IPS-18c (cell line): ENCODE measurements at regions not wholly inside any gene's neighbourhood (a gene's known extent, or its start where the extent isn't known, plus 50 kb on each side); places are given as distances from the start of the nearest gene placed in this dataset.
"Not testable (repeated sequence)": the region's sequence is repeated elsewhere in the genome, so short reads cannot be mapped to it uniquely, and the experiment has no call there.

Experiments
- H3K4me3 ChIP-seq: 2 replicates; pipeline ENCODE4 v1.7.0; 2013; ENCODE audit warnings: low read depth, mild to moderate bottlenecking, low read length, moderate library complexity; ENCODE audit not compliant: insufficient read depth
- H3K9me3 ChIP-seq: one replicate; pipeline ENCODE4 v1.6.1; 2013; ENCODE audit warnings: mild to moderate bottlenecking, low read length, moderate library complexity; ENCODE audit not compliant: control insufficient read depth, insufficient read depth

DNA sequence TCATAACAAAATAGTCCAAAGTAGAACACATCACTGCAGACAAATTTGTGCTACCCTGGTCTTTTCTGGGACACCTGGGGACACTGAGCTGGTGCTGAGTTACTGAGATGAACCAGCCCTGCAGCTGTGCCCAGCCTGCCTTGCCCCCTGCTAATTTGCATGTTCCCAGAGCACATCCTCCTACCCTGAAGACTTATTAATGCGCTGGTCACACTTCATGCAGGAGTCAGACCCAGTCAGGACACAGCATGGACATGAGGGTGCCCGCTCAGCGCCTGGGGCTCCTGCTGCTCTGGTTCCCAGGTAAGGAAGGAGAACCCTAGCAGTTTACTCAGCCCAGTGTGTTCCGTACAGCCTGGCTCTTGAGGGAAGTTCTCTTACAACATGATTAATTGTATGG is 1518.3 kb downstream of the RPIA start:
- no peak overlapping the region for H3K4me3 ChIP-seq
- H3K9me3 ChIP-seq, result no peaks in the 10 kb centered on the region

GRCh38 chr2:90215880-90216279 is 1524.4 kb downstream of the RPIA start:
- H3K4me3 ChIP-seq, H3K9me3 ChIP-seq: not testable (repeated sequence)

GRCh38 chr2:90216801-90217200 is 1525.3 kb downstream of the RPIA start:
- H3K4me3 ChIP-seq, H3K9me3 ChIP-seq: not testable (repeated sequence)

DNA sequence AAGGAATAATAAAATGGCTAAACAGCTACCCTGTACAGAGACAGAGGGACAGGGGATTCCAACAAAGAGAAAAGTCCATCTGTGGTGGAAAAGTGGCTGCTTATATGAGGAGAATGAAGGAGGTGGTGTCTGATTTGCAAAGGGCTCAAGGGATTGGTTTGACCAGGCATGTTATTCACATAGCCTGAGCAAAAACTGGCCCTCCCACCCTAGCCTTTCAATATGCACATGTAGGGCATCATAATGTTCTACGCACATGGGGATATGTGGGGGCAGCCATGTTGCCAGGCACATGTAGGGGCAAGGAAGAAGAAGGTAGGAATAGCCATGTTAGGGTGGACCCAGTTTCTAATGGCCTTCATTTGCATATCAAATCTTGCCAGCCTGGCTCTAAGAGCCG is 1527.1 kb downstream of the RPIA start:
- H3K9me3 ChIP-seq, H3K4me3 ChIP-seq: not testable (repeated sequence)

DNA sequence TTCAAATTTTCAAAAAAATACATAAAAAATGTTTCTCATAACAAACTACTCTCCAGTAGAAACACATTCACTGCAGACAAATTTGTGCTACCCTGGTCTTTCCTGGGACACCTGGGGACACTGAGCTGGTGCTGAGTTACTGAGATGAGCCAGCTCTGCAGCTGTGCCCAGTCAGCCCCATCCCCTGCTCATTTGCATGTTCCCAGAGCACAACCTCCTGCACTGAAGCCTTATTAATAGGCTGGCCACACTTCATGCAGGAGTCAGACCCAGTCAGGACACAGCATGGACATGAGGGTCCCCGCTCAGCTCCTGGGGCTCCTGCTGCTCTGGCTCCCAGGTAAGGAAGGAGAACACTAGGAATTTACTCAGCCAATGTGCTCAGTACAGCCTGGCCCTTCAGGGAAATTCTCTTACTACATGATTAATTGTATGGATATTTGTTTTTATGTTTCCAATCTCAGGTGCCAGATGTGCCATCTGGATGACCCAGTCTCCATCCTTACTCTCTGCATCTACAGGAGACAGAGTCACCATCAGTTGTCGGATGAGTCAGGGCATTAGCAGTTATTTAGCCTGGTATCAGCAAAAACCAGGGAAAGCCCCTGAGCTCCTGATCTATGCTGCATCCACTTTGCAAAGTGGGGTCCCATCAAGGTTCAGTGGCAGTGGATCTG is 1529.3 kb downstream of the RPIA start:
- not testable (repeated sequence) for H3K9me3 ChIP-seq, H3K4me3 ChIP-seq

- Histone ChIP-seq H3K4me3 (no peak overlapping the region), H3K9me3 (no peaks in the 10 kb centered on the region)
Observed at GRCh38 chr2:90221300-90221651, 1529.8 kb downstream of the RPIA start.

DNA sequence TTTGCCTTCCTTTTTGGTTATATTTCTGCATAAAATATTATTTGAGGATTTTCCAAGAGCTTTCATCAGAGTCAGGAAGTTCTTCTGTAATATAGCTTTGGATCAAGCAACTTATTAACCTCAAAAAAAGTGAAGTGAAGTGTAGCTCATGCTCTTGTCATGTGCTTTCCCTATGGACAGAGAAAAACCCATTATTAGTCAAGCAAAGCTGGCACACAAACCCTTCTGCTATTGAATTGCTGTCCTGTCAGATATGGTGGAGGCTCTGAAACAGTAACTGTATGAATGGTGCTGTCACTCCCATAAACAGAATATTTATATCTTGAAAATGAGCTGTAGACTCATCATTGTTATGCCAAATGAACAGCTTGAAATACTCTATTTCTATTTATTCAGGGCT is 1533.3 kb downstream of the RPIA start:
- not testable (repeated sequence) for H3K4me3 ChIP-seq, H3K9me3 ChIP-seq

DNA sequence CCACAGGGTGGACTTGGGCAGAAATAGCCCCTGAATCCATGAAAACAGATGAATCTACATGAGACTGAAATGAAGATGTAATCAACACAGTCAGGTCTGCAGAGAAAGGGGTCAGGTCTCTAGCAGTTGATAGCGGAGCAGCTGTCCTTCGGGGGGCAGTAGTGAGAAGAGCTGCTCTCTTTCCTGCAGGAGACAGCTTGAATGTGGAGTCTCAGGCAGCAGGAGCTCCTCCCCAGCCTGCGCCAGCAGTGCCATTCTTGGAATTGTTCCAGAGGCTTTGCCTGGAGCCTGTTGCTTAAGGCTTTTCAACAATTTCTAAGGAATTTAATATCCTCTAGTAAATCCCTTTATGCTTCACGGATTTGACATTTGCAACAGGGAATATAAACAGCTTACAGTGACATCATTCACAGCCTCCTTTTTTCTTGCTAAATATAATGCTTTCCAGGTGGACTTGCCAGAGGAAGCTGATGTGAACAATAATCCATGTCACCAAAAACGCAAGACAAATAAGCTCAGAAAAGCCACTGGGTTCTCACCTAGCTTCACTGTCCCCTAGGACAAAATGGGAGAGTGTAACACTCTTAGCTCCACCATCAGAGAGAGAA is 1535.1 kb downstream of the RPIA start:
- not testable (repeated sequence) for H3K4me3 ChIP-seq, H3K9me3 ChIP-seq

DNA sequence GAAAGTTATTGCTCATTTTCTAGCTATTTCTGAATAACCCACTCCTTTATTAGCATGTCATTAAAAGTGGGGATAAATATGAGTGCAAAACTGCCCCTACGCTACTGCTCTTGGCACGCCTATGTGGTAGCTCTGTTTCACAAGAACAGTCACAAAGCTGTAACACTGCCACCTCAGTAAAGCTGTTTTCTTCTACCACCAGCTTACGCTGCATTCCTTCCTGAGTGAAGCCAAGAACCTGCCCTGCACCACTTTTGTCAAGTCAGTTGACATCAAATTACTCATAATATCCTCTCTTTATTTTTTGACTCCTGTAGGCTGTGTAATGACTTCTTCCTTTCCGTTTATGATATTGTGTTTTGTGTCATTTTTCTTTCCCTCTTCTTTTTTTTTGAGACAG is 1539.7 kb downstream of the RPIA start:
- H3K9me3 ChIP-seq, H3K4me3 ChIP-seq: not testable (repeated sequence)

GRCh38 chr2:90235452-90235851 is 1544.0 kb downstream of the RPIA start:
- H3K4me3 ChIP-seq, H3K9me3 ChIP-seq: not testable (repeated sequence)

DNA sequence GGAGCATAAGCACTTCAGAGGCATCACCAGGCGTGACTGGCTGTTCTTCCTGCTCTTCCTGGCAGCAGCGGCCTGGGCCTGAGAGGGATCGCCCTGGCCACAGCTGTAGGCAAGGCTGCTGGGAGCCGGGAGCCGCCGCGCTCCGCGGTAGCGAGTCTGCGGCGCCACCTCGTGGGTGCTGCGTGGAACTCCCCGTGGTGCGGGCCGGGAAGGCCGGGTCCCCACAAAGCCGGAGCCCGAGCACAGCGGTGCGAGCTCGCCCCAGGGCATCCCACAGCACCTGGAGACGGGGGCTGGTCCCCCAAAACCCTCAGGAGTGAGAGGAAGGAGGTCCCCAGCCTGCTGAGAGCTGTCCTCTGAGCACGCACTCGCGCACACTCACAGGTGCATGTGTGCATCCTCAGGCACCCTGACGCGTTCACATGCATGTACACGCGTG is 1546.5 kb downstream of the RPIA start:
- not testable (repeated sequence) for H3K4me3 ChIP-seq, H3K9me3 ChIP-seq

DNA sequence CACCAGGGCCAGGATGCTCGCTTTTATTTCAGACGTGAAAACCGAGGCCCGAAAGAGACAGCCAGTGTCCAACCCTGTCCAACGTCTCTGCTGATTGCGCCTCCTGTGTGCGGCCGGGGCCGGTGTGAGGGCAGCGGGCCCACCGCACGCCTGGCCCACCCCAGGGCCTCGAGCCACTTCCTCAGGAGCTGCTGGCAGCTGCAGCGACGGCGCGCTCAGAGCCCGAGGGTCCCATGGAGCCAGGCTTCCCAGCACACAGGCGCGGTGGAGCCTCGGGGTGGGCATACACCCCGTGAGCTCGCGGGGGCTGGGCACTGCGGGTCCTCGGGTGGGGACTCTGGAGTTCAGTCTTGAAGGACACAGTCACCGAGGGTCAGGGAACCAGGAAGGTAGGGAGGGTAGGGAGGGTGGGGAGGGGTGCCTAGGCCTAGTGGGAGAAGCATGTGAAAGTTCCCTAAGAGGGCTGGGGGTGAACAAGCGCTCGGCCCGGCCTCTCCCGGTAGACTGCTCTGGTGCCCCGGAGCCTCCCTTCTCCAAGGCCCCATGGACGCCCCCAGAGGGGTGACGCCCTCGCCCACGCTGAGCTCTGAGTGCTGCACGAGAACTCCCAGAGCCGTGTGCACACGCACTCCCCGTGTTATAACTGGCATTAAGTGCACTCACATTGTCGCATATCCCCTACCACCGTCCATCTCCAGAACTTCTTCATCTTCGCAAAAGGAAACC is 1547.2 kb downstream of the RPIA start:
- H3K9me3 ChIP-seq, H3K4me3 ChIP-seq: not testable (repeated sequence)

DNA sequence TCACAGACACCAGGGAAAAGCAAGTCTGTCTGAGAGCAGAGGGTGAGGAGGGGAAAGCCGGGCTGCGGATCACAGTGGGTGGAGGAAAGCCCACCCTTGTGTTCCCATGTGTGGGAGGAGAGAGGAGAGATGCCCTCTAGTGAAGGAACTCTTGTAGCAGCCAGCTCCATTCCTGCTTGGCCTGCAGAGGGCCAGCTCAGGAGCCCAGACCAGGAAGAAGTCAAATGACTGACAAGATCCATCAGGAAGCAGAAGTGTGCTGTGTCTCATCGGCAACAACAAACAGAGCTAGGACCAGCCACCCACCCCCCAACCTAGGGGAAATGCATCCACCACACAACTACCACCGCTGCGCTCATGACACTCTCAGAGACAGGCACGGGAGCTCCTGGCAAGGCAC is 1548.3 kb downstream of the RPIA start:
- not testable (repeated sequence) for H3K4me3 ChIP-seq, H3K9me3 ChIP-seq

GRCh38 chr2:90244902-90245765 is 1553.7 kb downstream of the RPIA start:
- peak overlapping the region; percentile 20; the same call in 1 of the 2 replicates for H3K4me3 ChIP-seq
- H3K9me3 ChIP-seq, result not testable (repeated sequence)

DNA sequence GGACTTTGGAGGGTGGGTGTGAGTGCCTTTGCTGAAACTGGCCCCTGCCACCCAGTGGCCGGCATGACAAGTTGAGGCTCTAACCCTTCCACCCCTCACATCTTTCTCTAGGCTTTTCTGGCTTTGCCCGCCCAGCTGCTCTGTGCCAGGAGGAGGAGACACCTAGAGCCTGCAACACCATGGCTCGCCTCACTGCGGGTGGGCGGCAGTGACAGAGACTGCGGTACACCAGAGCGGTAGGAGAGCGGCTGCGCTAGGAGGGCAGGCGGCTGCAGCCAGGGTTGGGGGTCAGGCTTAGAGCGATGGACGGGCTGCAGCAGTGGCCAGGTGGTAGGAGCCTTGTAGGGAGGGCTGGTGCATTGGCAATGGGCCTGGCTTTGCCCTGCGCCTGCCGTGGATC is 1556.9 kb downstream of the RPIA start:
- H3K4me3 ChIP-seq, H3K9me3 ChIP-seq: not testable (repeated sequence)

DNA sequence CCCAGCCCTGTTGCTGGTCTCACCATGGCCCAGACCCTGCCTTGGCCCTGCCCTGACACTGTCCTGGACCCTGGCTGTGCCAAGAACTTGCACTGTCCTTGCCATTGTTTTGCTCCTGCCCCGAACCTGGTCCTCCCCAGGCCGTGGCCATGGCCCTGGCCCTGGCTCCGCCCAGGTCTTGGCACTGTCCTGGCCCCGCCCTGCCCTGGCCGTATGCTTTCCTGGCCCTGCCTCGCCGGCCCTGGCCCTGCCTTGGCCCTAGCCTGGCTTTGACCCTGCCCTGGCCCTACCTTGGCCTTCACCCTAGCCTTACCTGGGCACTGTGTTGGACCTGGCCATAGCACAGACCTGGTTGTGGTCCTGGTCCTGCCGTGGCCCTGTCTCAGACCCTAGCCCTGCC is 1558.9 kb downstream of the RPIA start:
- not testable (repeated sequence) for H3K9me3 ChIP-seq, H3K4me3 ChIP-seq

- not testable (repeated sequence) for H3K9me3 ChIP-seq, H3K4me3 ChIP-seq
Observed at GRCh38 chr2:90251576-90251975, 1560.1 kb downstream of the RPIA start.

GRCh38 chr2:90253306-90253705 is 1561.8 kb downstream of the RPIA start:
- H3K4me3 ChIP-seq, H3K9me3 ChIP-seq: not testable (repeated sequence)
